Endodermal cell (in vitro differentiated cells): ENCODE measurements at regions not wholly inside any gene's neighbourhood (a gene's known extent, or its start where the extent isn't known, plus 50 kb on each side); places are given as distances from the start of the nearest gene placed in this dataset.

Experiments used
- DNase-seq: peaks from one replicate; pipeline ENCODE4 v3.0.0-alpha.2; 2017
- H3K27ac ChIP-seq: 2 replicates; pipeline ENCODE4 v1.5.1; 2013; ENCODE audit warnings: mild to moderate bottlenecking, low read depth, low read length, moderate library complexity
- H3K27me3 ChIP-seq: 2 replicates; pipeline ENCODE4 v1.6.1; 2013; ENCODE audit warnings: mild to moderate bottlenecking, low read length, moderate library complexity; ENCODE audit not compliant: insufficient read depth, control insufficient read depth, poor library complexity, severe bottlenecking
- H3K36me3 ChIP-seq: 2 replicates; pipeline ENCODE4 v1.7.0; 2013; ENCODE audit warnings: mild to moderate bottlenecking, low read length, moderate library complexity; ENCODE audit not compliant: control insufficient read depth, insufficient read depth
- H3K4me1 ChIP-seq: one replicate; pipeline ENCODE4 v1.7.0; 2013; ENCODE audit warnings: low read length; ENCODE audit not compliant: control insufficient read depth, insufficient read depth
- H3K4me3 ChIP-seq: 2 replicates; pipeline ENCODE4 v1.5.1; 2013; ENCODE audit warnings: mild to moderate bottlenecking, low read length, moderate library complexity
- H3K9ac ChIP-seq: 2 replicates; pipeline ENCODE4 v1.6.1; 2013; ENCODE audit warnings: mild to moderate bottlenecking, low read length, moderate library complexity; ENCODE audit not compliant: poor library complexity, severe bottlenecking; ENCODE audit errors: extremely low read depth
- H3K9me3 ChIP-seq: 2 replicates; pipeline ENCODE4 v1.6.1; 2013; ENCODE audit warnings: mild to moderate bottlenecking, low read length, moderate library complexity; ENCODE audit not compliant: control insufficient read depth
- H3K27ac Mint-ChIP-seq: 2 replicates; pipeline ENCODE4 v1.8.0; 2020; ENCODE audit warnings: mixed read lengths
- H3K27me3 Mint-ChIP-seq: 2 replicates; pipeline ENCODE4 v1.8.0; 2021; ENCODE audit warnings: mild to moderate bottlenecking, mixed read lengths; ENCODE audit not compliant: insufficient read depth
- H3K36me3 Mint-ChIP-seq: 2 replicates; pipeline ENCODE4 v1.8.0; 2020; ENCODE audit warnings: low read depth, mixed read lengths
- H3K4me1 Mint-ChIP-seq: 2 replicates; pipeline ENCODE4 v1.8.0; 2020; ENCODE audit warnings: mixed read lengths
- H3K4me3 Mint-ChIP-seq: 2 replicates; pipeline ENCODE4 v1.8.0; 2020; ENCODE audit warnings: mild to moderate bottlenecking, moderate library complexity, mixed read lengths
- H3K9me3 Mint-ChIP-seq: 2 replicates; pipeline ENCODE4 v1.8.0; 2020; ENCODE audit warnings: mild to moderate bottlenecking, mixed read lengths
- WGBS, 2 experiments: methylation state at CpG; one replicate each; pipeline versions ENCODE4 v1.1.5 to v1.1.7; 2013; ENCODE audit warnings: missing lambda C conversion rate in 2 of 2, mixed read lengths in 1 of 2; ENCODE audit not compliant: insufficient coverage in 1 of 2, insufficient read length in 1 of 2; 5-methylcytosine and 5-hydroxymethylcytosine counted together
- TF ChIP-seq, protein P1 (sequence below): fragments of 200-600 bp; sonication (generic); conservative IDR thresholded peaks from 2 replicates; pipeline ENCODE4 v1.5.0; 2021; ENCODE audit warnings: antibody characterized with exemption, mild to moderate bottlenecking

DNA sequence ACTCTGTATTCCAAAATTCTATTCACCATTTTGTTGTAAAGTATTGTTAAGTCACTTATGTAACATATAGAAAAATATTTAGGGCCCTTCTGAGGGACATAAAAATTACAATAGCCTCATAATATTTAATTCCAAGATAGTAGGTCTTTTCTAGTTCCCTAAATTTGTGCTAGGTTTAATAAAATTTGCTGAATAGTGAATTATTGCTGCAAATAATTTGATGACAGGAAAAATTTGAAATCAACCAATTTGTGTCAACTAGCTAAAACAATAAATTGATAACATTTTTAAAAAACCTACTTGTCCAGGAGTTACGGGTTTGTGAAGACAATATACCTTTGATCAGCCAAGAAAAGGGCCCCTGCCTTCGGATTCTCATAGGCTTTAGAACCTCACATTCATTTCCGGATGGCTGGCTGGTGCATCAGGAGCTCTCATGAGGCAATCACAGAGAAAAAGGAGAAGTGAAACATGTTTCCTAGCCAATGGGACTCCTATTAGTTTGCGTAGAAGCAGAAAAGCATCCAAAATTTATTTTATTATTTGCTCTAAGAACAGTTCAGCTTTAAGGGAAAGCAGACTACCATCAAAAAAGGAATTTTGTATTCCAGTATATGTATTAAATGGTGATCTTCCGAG lies 177.2 kb downstream of the LRRC3B start:
- H3K4me1 Mint-ChIP-seq = no peaks in the 10 kb centered on the region
- H3K9ac ChIP-seq = no peak overlapping the region
- H3K9me3 ChIP-seq = no peaks in the 10 kb centered on the region
- TF ChIP-seq, protein P1, sequence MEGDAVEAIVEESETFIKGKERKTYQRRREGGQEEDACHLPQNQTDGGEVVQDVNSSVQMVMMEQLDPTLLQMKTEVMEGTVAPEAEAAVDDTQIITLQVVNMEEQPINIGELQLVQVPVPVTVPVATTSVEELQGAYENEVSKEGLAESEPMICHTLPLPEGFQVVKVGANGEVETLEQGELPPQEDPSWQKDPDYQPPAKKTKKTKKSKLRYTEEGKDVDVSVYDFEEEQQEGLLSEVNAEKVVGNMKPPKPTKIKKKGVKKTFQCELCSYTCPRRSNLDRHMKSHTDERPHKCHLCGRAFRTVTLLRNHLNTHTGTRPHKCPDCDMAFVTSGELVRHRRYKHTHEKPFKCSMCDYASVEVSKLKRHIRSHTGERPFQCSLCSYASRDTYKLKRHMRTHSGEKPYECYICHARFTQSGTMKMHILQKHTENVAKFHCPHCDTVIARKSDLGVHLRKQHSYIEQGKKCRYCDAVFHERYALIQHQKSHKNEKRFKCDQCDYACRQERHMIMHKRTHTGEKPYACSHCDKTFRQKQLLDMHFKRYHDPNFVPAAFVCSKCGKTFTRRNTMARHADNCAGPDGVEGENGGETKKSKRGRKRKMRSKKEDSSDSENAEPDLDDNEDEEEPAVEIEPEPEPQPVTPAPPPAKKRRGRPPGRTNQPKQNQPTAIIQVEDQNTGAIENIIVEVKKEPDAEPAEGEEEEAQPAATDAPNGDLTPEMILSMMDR = no peak
- no peaks in the 10 kb centered on the region for H3K9me3 Mint-ChIP-seq
- WGBS, 2 experiments = 93 to 100% methylated on average over 3 to 5 of the region's 5 CpGs
- no peak overlapping the region for H3K27ac ChIP-seq
- no peaks in the 10 kb centered on the region for H3K36me3 Mint-ChIP-seq
- H3K4me1 ChIP-seq = no peaks in the 10 kb centered on the region
- H3K36me3 ChIP-seq = no peaks in the 10 kb centered on the region
- H3K4me3 Mint-ChIP-seq = no peak overlapping the region
- no peaks in the 10 kb centered on the region for H3K27me3 Mint-ChIP-seq
- no peak overlapping the region for H3K27ac Mint-ChIP-seq
- H3K4me3 ChIP-seq = no peak overlapping the region
- H3K27me3 ChIP-seq = no peaks in the 10 kb centered on the region
- peak; percentile 26 for DNase-seq

DNA sequence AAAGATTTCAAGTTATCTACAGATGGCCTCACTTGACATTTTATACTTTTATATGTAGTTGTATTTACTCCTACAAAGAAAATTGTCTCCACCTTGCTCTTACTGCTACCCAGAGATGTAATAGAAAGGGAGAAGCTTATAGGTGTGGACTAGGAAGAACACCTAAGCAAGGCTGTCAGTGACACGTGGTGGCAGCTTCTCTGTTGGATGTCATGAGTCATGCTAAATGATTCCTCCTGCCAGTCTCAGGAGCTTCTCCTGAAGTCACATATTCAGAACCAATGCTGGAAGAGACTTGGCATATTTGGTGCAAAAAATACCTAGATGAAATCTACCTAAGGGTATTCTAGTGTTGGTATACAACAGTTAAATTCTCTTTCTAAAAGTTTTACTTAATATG lies 184.7 kb downstream of the LRRC3B start:
- Mint-ChIP-seq H3K9me3 (peaks cover 6% of the 10 kb centered on the region), H3K4me1 (no peaks in the 10 kb centered on the region), H3K36me3 (no peaks in the 10 kb centered on the region), H3K4me3 (no peak overlapping the region), H3K27me3 (no peaks in the 10 kb centered on the region), H3K27ac (no peak overlapping the region)
- H3K9ac ChIP-seq = no peak overlapping the region
- 43 to 67% methylated on average over 1 of the region's 1 CpG for WGBS, 2 experiments
- H3K27me3 ChIP-seq = no peaks in the 10 kb centered on the region
- TF ChIP-seq, protein P1 = no peak
- no peak overlapping the region for H3K4me3 ChIP-seq
- peak; percentile 54 for DNase-seq
- no peaks in the 10 kb centered on the region for H3K4me1 ChIP-seq
- no peak overlapping the region for H3K27ac ChIP-seq
- H3K9me3 ChIP-seq = no peaks in the 10 kb centered on the region
- H3K36me3 ChIP-seq = no peaks in the 10 kb centered on the region

DNA sequence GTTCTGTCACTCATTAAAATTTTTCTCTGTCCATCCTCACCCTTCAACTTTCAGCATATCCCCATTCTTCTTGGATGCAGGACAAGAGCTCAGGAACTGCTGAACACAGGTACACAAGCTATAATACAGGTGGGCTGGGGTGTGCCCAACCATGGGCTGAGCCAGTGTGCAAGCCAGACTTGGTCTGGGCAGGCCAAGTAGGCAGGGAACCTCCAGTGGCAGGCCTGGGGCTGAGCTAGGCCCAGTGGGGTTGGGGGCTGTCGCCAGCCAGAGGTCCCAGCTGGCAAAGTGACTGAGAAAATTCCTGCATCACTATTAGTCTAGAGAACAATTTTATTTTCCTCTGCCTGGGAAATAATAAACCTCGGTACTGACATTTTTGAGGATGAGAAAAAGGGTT lies 202.9 kb downstream of the LRRC3B start:
- peaks cover 42% of the 10 kb centered on the region for H3K9me3 ChIP-seq
- H3K4me1 Mint-ChIP-seq = no peaks in the 10 kb centered on the region
- no peaks in the 10 kb centered on the region for H3K27me3 Mint-ChIP-seq
- no peak for DNase-seq
- H3K4me3 Mint-ChIP-seq = no peak overlapping the region
- TF ChIP-seq, protein P1 = no peak
- H3K4me1 ChIP-seq = no peaks in the 10 kb centered on the region
- 91 to 100% methylated on average over 1 to 2 of the region's 2 CpGs for WGBS, 2 experiments
- H3K36me3 Mint-ChIP-seq = no peaks in the 10 kb centered on the region
- H3K9ac ChIP-seq = no peak overlapping the region
- H3K27ac Mint-ChIP-seq = no peak overlapping the region
- no peak overlapping the region for H3K4me3 ChIP-seq
- no peaks in the 10 kb centered on the region for H3K27me3 ChIP-seq
- H3K36me3 ChIP-seq = no peaks in the 10 kb centered on the region
- H3K27ac ChIP-seq = no peak overlapping the region
- H3K9me3 Mint-ChIP-seq = peaks cover 33% of the 10 kb centered on the region
